Upper lobe of left lung (tissue), 4 donors: ENCODE measurements at regions not wholly inside any gene's neighbourhood (a gene's known extent, or its start where the extent isn't known, plus 50 kb on each side); places are given as distances from the start of the nearest gene placed in this dataset.

Source experiments
- EP300 ChIP-seq, 4 donors: sonication (generic); formaldehyde crosslinking; IDR thresholded peaks; one replicate each; pipeline ENCODE4 v1.5.1; 2017; ENCODE audit warnings: antibody characterized with exemption in 4 of 4, control low read depth in 2 of 4
- TF ChIP-seq, protein P1 (sequence below), 6 experiments: fragments of 450-650 bp in 4 of 6; fragments of 200-600 bp in 2 of 6; sonication (generic) in 2 of 6; IDR thresholded peaks; one replicate each; pipeline ENCODE4 v1.5.1; 2016 to 2019; ENCODE audit warnings: antibody characterized with exemption in 6 of 6

DNA sequence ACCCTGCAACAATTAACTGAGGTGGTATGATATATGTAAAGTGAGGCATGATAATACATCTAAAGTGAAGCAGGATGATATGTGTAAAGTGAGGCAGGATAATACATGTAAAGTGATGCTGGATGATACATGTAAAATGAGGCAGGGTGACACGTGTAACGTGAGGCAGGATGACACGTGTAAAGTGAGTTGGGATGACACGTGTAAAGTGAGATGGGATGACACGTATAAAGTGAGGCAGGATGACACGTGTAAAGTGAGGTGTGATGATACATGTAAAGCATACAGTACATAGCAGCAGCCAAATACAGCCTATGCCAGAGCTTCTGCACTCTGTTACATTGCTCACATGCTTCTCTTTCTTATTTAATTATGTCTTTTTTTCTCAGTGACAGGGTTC is 184.4 kb upstream of the FOXF1 start:
- TF ChIP-seq EP300 (IDR thresholded peaks at IDR 0.05), result no peak
- TF ChIP-seq, protein P1, sequence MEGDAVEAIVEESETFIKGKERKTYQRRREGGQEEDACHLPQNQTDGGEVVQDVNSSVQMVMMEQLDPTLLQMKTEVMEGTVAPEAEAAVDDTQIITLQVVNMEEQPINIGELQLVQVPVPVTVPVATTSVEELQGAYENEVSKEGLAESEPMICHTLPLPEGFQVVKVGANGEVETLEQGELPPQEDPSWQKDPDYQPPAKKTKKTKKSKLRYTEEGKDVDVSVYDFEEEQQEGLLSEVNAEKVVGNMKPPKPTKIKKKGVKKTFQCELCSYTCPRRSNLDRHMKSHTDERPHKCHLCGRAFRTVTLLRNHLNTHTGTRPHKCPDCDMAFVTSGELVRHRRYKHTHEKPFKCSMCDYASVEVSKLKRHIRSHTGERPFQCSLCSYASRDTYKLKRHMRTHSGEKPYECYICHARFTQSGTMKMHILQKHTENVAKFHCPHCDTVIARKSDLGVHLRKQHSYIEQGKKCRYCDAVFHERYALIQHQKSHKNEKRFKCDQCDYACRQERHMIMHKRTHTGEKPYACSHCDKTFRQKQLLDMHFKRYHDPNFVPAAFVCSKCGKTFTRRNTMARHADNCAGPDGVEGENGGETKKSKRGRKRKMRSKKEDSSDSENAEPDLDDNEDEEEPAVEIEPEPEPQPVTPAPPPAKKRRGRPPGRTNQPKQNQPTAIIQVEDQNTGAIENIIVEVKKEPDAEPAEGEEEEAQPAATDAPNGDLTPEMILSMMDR (IDR thresholded peaks at IDR 0.05), result no peak
